ENCODE measurements at regions not wholly inside any gene's neighbourhood (a gene's known extent, or its start where the extent isn't known, plus 50 kb on each side); places are given as distances from the start of the nearest gene placed in this dataset.

GRCh38 chr1:224564454-224565084 is 51.5 kb upstream of the CNIH3 start:
- no peak for TF ChIP-seq CTCF (IDR thresholded peaks at IDR 0.05; ENCODE audit: low read depth, low read length)
- DNase-seq = no peak
- no peaks in the 10 kb centered on the region for H3K4me1 ChIP-seq
- H3K9me3 ChIP-seq = no peaks in the 10 kb centered on the region; the same call in 1 of the 2 replicates
- H3K27me3 ChIP-seq = no peaks in the 10 kb centered on the region
- no peaks in the 10 kb centered on the region for H3K36me3 ChIP-seq
- H3K4me3 ChIP-seq (ENCODE audit: low read depth, low read length) = no peak overlapping the region

- TF ChIP-seq CTCF (IDR thresholded peaks at IDR 0.05; ENCODE audit: low read depth, low read length) = no peak
- DNase-seq = no peak
- no peaks in the 10 kb centered on the region for H3K36me3 ChIP-seq
- no peak overlapping the region for H3K4me3 ChIP-seq (ENCODE audit: low read depth, low read length)
- H3K27me3 ChIP-seq = no peaks in the 10 kb centered on the region
- no peaks in the 10 kb centered on the region for H3K4me1 ChIP-seq
- no peaks in the 10 kb centered on the region; the same call in 1 of the 2 replicates for H3K9me3 ChIP-seq
Measured at GRCh38 chr1:224565186-224565585, 50.9 kb upstream of the CNIH3 start.

- Histone ChIP-seq H3K4me3 (ENCODE audit: low read depth, low read length) (no peak overlapping the region), H3K36me3 (no peaks in the 10 kb centered on the region), H3K9me3 (no peaks in the 10 kb centered on the region; the same call in 1 of the 2 replicates), H3K27me3 (no peaks in the 10 kb centered on the region), H3K4me1 (no peaks in the 10 kb centered on the region)
- DNase-seq = no peak
- TF ChIP-seq CTCF (IDR thresholded peaks at IDR 0.05; ENCODE audit: low read depth, low read length) = no peak
Measured at GRCh38 chr1:224565611-224566406, 50.3 kb upstream of the CNIH3 start.

Measured in BE2C (cell line).